ENCODE measurements at regions not wholly inside any gene's neighbourhood (a gene's known extent, or its start where the extent isn't known, plus 50 kb on each side); places are given as distances from the start of the nearest gene placed in this dataset.

GRCh38 chr16:5505091-5505887, 407.7 kb upstream of the EEF2KMT start:
- no peak for TF ChIP-seq CTCF (IDR thresholded peaks at IDR 0.05)
- TF ChIP-seq POLR2A (IDR thresholded peaks at IDR 0.05): no peak
